GM12891 (cell line): ENCODE measurements at regions not wholly inside any gene's neighbourhood (a gene's known extent, or its start where the extent isn't known, plus 50 kb on each side); places are given as distances from the start of the nearest gene placed in this dataset.

Experiments
- POLR2A ChIP-seq: IDR thresholded peaks from 2 replicates; pipeline ENCODE4 v1.6.1; 2011; ENCODE audit warnings: low read depth, low read length, control low read depth
- SPI1 ChIP-seq: IDR thresholded peaks from 2 replicates; pipeline ENCODE4 v1.6.1; 2011; ENCODE audit warnings: low read depth, low read length, control low read depth

DNA sequence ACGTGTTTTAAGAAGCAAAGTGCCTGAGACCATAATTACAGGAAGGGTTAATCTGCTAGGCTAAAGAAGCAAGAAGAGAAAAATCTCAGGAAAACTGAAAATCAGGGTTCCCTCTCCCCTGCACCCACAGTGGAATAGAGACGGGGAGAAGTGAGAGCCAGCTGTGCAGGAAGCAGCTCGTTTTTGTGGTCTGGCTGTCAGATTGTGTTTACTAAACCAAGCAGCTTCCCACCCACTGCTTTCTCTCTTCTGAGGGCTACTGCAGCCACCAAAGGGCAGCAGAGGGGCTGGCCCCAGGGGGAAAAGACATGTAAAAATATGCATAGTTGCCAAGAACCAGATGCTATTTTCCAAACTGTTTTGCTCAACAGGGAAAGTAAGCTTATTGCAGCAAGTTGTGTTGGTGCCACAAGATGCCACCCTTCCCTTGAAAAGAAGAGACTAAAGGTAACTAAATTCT, 72.6 kb upstream of the THUMPD2 start:
- no peak for TF ChIP-seq POLR2A
- TF ChIP-seq SPI1, result peak; percentile 78
